ENCODE measurements at regions not wholly inside any gene's neighbourhood (a gene's known extent, or its start where the extent isn't known, plus 50 kb on each side); places are given as distances from the start of the nearest gene placed in this dataset.

- TF ChIP-seq CTCF (conservative IDR thresholded peaks at IDR 0.05) (no peak), ZFX (IDR thresholded peaks at IDR 0.05) (no peak)
Measured at GRCh38 chr5:60538955-60539866, 160.8 kb downstream of the DEPDC1B start.

Measured in C4-2B (cell line).